ENCODE measurements at regions not wholly inside any gene's neighbourhood (a gene's known extent, or its start where the extent isn't known, plus 50 kb on each side); places are given as distances from the start of the nearest gene placed in this dataset.

- TF ChIP-seq CTCF (IDR thresholded peaks at IDR 0.05) (no peak), MXD4 (CRISPR knock-in tag; IDR thresholded peaks at IDR 0.05; ENCODE audit: borderline replicate concordance) (no peak), EMX1 (CRISPR knock-in tag; IDR thresholded peaks at IDR 0.05) (no peak), ATF2 (CRISPR knock-in tag; IDR thresholded peaks at IDR 0.05; ENCODE audit: borderline replicate concordance, low read depth) (no peak), TEAD4 (CRISPR knock-in tag; IDR thresholded peaks at IDR 0.05) (no peak), SP1 (CRISPR knock-in tag; conservative IDR thresholded peaks at IDR 0.05) (no peak), MAX (CRISPR knock-in tag; IDR thresholded peaks at IDR 0.05) (no peak), ZBTB21 (CRISPR knock-in tag; IDR thresholded peaks at IDR 0.05; ENCODE audit: borderline replicate concordance) (no peak)
Observed at GRCh38 chr7:113431406-113431805, 313.1 kb upstream of the SMIM30 start.

Measured in WTC11 (cell line).